Panc1 (cell line): ENCODE measurements at regions not wholly inside any gene's neighbourhood (a gene's known extent, or its start where the extent isn't known, plus 50 kb on each side); places are given as distances from the start of the nearest gene placed in this dataset.

Experiments used
- ATAC-seq: fragments of 200-7000 bp; cut with Tn5 transposase; 2 replicates; pipeline ENCODE4 v1.9.1; 2020; ENCODE audit warnings: mild to moderate bottlenecking, moderate library complexity
- BruUV-seq: library from RNA; stranded (reverse); fragments of 400-500 nt; replicated peaks from 2 replicates; lab custom pipeline; 2021; lab: Mats Ljungman, UMichigan
- CTCF ChIA-PET: fragments of 300-600 bp; sonication (Branson Sonifier 250); formaldehyde crosslinking; loops from one replicate; lab custom pipeline; 2022; ENCODE audit warnings: antibody characterized with exemption; lab: Charles Lee
- POLR2A ChIA-PET: fragments of 300-600 bp; sonication (Branson Sonifier 250); formaldehyde crosslinking; loops from one replicate; lab custom pipeline; 2022; ENCODE audit warnings: antibody characterized with exemption; lab: Charles Lee
- DNase-seq: peaks from one replicate; pipeline ENCODE4 v3.0.0-alpha.2; 2010; ENCODE audit warnings: low read depth, low spot score
- H3K27ac ChIP-seq: 2 replicates; pipeline ENCODE4 v1.5.1; 2011; ENCODE audit warnings: mild to moderate bottlenecking, low read length, inconsistent platforms
- H3K27me3 ChIP-seq: fragments of 200-500 bp; sonication (Bioruptor generic); 2 replicates; pipeline ENCODE4 v1.6.0; 2014; ENCODE audit warnings: low read length, inconsistent platforms; ENCODE audit not compliant: control insufficient read depth, insufficient read depth
- H3K36me3 ChIP-seq: fragments of 200-500 bp; sonication (Bioruptor generic); 2 replicates; pipeline ENCODE4 v1.5.1; 2014; ENCODE audit warnings: inconsistent platforms, mild to moderate bottlenecking, low read length, moderate library complexity; ENCODE audit not compliant: control insufficient read depth, insufficient read depth
- H3K4me1 ChIP-seq: 2 replicates; pipeline ENCODE4 v1.5.1; 2011; ENCODE audit warnings: inconsistent platforms, mild to moderate bottlenecking, low read length, moderate library complexity; ENCODE audit not compliant: control insufficient read depth, insufficient read depth
- H3K4me3 ChIP-seq, 2 experiments: 2 replicates each; pipeline ENCODE4 v1.5.1; 2011 to 2012; ENCODE audit warnings: low read depth in 2 of 2, low read length in 2 of 2, mild to moderate bottlenecking in 2 of 2, inconsistent platforms in 1 of 2, moderate library complexity in 1 of 2
- H3K9me3 ChIP-seq: fragments of 200-500 bp; sonication (Bioruptor generic); 2 replicates; pipeline ENCODE4 v1.5.1; 2014; ENCODE audit warnings: low read depth, mild to moderate bottlenecking, inconsistent platforms, low read length, moderate library complexity; ENCODE audit not compliant: control insufficient read depth, insufficient read depth
- POLR2AphosphoS5 ChIP-seq: IDR thresholded peaks from 2 replicates; pipeline ENCODE4 v1.6.1; 2012; ENCODE audit warnings: mild to moderate bottlenecking, low read depth, low read length, moderate library complexity
- SIN3A ChIP-seq: IDR thresholded peaks from 2 replicates; pipeline ENCODE4 v1.6.1; 2012; ENCODE audit warnings: low read depth, mild to moderate bottlenecking, low read length, moderate library complexity, borderline replicate concordance; ENCODE audit not compliant: insufficient read depth
- TCF7L2 ChIP-seq: IDR thresholded peaks from 2 replicates; pipeline ENCODE4 v1.6.1; 2011; ENCODE audit warnings: mild to moderate bottlenecking, low read depth, low read length, inconsistent platforms
- in situ Hi-C: cut with HindIII; loops from 2 replicates; pipeline ENCODE4 v1.10.0; 2016; ENCODE audit warnings: low sequenced_read_pairs, low pct_unique_long_range_greater_than_20kb
- intact Hi-C: fragments of 100-400 bp; cut with micrococcal nuclease; formaldehyde crosslinking; loops from one replicate; pipeline ENCODE4 v1.10.0; 2022; ENCODE audit not compliant: unreplicated experiment
- TF ChIP-seq, protein P1 (sequence below): fragments of 450-650 bp; IDR thresholded peaks from 2 replicates; pipeline ENCODE4 v1.5.1; 2017; ENCODE audit warnings: mild to moderate bottlenecking
- TF ChIP-seq, protein P2 (sequence below), 2 experiments: IDR thresholded peaks; 2 replicates each; pipeline ENCODE4 v1.6.1; 2011 to 2012; ENCODE audit warnings: low read depth in 2 of 2, control low read depth in 1 of 2, low read length in 1 of 2, mild to moderate bottlenecking in 1 of 2, moderate library complexity in 1 of 2; ENCODE audit not compliant: insufficient read depth in 1 of 2

DNA sequence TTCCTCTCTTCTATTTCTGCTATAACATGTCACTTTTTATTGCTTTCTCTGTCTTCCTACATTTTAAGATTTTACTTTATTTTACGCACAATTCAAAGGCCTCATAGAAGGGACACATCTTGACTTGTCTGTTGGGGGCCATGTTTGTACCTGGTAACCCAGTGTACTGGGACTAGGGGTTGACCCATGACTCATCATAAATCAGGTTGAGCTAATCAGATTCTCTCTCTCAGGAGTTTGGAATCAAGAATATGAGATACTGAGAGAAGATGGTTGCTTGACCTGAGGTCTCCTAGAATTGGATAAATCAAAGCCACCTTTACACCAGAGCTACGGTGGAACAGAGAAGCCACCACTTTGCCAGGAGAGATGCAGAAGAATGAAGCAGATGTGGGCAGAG, 153.0 kb downstream of the UXS1 start:
- H3K27ac ChIP-seq = no peak overlapping the region
- ChIA-PET POLR2A (no interaction called here), CTCF (no interaction called here)
- no peak for DNase-seq
- no peak for ATAC-seq
- in situ Hi-C loops = no loop called here
- H3K27me3 ChIP-seq = no peaks in the 10 kb centered on the region
- H3K4me3 ChIP-seq = no peak overlapping the region
- no peaks in the 10 kb centered on the region for H3K9me3 ChIP-seq
- BruUV-seq = no TSS peak
- no peaks in the 10 kb centered on the region for H3K36me3 ChIP-seq
- intact Hi-C loops = no loop called here
- H3K4me1 ChIP-seq = no peaks in the 10 kb centered on the region
- TF ChIP-seq SIN3A = no peak
- TF ChIP-seq TCF7L2 = no peak
- TF ChIP-seq, protein P1, sequence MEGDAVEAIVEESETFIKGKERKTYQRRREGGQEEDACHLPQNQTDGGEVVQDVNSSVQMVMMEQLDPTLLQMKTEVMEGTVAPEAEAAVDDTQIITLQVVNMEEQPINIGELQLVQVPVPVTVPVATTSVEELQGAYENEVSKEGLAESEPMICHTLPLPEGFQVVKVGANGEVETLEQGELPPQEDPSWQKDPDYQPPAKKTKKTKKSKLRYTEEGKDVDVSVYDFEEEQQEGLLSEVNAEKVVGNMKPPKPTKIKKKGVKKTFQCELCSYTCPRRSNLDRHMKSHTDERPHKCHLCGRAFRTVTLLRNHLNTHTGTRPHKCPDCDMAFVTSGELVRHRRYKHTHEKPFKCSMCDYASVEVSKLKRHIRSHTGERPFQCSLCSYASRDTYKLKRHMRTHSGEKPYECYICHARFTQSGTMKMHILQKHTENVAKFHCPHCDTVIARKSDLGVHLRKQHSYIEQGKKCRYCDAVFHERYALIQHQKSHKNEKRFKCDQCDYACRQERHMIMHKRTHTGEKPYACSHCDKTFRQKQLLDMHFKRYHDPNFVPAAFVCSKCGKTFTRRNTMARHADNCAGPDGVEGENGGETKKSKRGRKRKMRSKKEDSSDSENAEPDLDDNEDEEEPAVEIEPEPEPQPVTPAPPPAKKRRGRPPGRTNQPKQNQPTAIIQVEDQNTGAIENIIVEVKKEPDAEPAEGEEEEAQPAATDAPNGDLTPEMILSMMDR = no peak
- TF ChIP-seq, protein P2, sequence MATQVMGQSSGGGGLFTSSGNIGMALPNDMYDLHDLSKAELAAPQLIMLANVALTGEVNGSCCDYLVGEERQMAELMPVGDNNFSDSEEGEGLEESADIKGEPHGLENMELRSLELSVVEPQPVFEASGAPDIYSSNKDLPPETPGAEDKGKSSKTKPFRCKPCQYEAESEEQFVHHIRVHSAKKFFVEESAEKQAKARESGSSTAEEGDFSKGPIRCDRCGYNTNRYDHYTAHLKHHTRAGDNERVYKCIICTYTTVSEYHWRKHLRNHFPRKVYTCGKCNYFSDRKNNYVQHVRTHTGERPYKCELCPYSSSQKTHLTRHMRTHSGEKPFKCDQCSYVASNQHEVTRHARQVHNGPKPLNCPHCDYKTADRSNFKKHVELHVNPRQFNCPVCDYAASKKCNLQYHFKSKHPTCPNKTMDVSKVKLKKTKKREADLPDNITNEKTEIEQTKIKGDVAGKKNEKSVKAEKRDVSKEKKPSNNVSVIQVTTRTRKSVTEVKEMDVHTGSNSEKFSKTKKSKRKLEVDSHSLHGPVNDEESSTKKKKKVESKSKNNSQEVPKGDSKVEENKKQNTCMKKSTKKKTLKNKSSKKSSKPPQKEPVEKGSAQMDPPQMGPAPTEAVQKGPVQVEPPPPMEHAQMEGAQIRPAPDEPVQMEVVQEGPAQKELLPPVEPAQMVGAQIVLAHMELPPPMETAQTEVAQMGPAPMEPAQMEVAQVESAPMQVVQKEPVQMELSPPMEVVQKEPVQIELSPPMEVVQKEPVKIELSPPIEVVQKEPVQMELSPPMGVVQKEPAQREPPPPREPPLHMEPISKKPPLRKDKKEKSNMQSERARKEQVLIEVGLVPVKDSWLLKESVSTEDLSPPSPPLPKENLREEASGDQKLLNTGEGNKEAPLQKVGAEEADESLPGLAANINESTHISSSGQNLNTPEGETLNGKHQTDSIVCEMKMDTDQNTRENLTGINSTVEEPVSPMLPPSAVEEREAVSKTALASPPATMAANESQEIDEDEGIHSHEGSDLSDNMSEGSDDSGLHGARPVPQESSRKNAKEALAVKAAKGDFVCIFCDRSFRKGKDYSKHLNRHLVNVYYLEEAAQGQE (IDR thresholded peaks at IDR 0.05; ENCODE audit: insufficient read depth in 1 of 2, low read depth in 2 of 2, low read length in 1 of 2) = no peak
- no peak for TF ChIP-seq POLR2AphosphoS5

GRCh38 chr2:106039634-106040315, 154.3 kb downstream of the UXS1 start:
- H3K9me3 ChIP-seq = no peaks in the 10 kb centered on the region
- TF ChIP-seq SIN3A (no peak), POLR2AphosphoS5 (no peak), TCF7L2 (no peak)
- TF ChIP-seq, protein P2 (IDR thresholded peaks at IDR 0.05; ENCODE audit: insufficient read depth in 1 of 2, low read depth in 2 of 2, low read length in 1 of 2) = no peak
- TF ChIP-seq, protein P1 = no peak
- CTCF ChIA-PET = no interaction called here
- in situ Hi-C loops (no loop called here), intact Hi-C loops (no loop called here)
- no peak overlapping the region for H3K4me3 ChIP-seq
- no peaks in the 10 kb centered on the region for H3K27me3 ChIP-seq
- no TSS peak for BruUV-seq
- no peaks in the 10 kb centered on the region for H3K36me3 ChIP-seq
- no peak for ATAC-seq
- no peak overlapping the region for H3K27ac ChIP-seq
- DNase-seq = no peak
- POLR2A ChIA-PET = no interaction called here
- no peaks in the 10 kb centered on the region for H3K4me1 ChIP-seq
